Left renal cortex interstitium (tissue), 4 donors: ENCODE measurements at regions not wholly inside any gene's neighbourhood (a gene's known extent, or its start where the extent isn't known, plus 50 kb on each side); places are given as distances from the start of the nearest gene placed in this dataset.
A peak's percentile ranks its signal among the peaks of the same experiment; 100 is the strongest.

Experiments
- DNase-seq, 4 donors: peaks; one replicate each; pipeline ENCODE4 v3.0.0-alpha.2; 2013; ENCODE audit warnings: low read depth in 4 of 4, low spot score in 2 of 4, missing footprints in 1 of 4

GRCh38 chr15:95565016-95565600, 765.4 kb upstream of the NR2F2 start:
- no peak for DNase-seq

GRCh38 chr15:95565690-95566089, 764.8 kb upstream of the NR2F2 start:
- DNase-seq: peak in 1 of 4 donors; percentile 59

GRCh38 chr15:95567686-95568085, 762.8 kb upstream of the NR2F2 start:
- DNase-seq: no peak

- DNase-seq: no peak
Measured at GRCh38 chr15:95574053-95574452, 756.4 kb upstream of the NR2F2 start.

GRCh38 chr15:95577927-95578326, 752.6 kb upstream of the NR2F2 start:
- peak in 1 of 4 donors; percentile 57 for DNase-seq

GRCh38 chr15:95580121-95580520, 750.4 kb upstream of the NR2F2 start:
- DNase-seq: no peak

DNA sequence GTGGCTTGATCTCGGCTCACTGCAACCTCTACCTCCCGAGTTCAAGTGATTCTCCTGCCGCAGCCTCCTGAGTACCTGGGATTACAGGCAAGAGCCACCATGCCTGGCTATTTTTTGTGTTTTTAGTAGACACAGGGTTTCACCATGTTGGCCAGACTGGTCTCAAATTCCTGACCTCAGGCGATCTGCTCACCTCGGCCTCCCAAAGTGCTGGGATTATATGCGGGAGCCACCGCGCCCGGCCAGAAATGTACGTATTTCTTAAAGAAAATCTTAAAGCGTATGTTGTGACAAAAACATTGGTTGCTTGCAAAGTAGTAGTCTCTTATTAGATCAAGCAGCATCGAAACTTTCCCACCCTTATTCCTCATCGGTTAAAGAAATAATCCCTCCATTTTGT, 748.9 kb upstream of the NR2F2 start:
- DNase-seq: no peak

- DNase-seq: no peak
Measured at GRCh38 chr15:95584088-95584487, 746.4 kb upstream of the NR2F2 start.

- DNase-seq: no peak
Measured at GRCh38 chr15:95588056-95588455, 742.4 kb upstream of the NR2F2 start.

DNA sequence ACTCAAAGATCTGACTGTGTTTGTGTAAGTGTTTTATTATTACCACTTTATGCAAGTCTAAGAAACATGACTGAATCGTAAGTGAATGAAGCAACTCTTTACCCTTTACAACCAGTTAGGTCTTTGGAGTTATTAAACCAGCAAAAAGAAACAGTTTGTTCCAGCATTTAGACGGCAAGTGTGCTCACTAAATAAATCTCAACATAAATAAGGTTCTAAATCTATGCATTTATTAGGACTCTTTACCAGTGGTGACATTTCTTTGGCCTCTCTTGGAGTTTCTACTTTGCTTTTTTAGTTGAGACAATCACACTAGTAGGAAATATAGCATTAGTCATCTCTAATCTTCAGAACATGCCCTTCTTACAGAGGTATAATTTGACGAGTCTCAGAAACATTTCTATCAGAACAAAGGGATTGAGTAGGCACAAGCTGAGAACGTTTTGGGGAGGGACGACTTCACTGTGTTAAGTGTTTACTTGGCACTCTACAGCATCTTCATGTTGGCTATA, 739.9 kb upstream of the NR2F2 start:
- DNase-seq: no peak

- DNase-seq: no peak
Measured at GRCh38 chr15:95591270-95591669, 739.2 kb upstream of the NR2F2 start.

DNA sequence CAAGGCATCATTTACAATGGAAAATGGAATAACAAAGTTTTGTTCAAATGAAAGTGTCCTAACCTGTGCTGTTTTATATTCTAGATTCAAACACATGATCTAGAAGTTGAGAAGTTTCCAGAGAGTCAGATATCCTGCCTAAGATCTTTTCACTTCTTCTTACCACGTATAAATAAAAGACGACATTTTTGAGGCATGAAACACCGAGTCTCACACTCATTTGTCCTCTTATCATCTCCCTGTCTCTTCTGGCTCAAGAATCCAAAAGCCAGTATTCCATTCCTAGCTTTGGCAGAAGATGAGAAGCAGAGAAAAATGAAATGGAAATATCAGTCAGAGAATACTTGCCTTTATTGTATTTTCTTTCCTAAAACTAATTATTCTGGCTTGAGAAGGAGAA, 738.6 kb upstream of the NR2F2 start:
- DNase-seq: no peak

GRCh38 chr15:95594496-95594895, 736.0 kb upstream of the NR2F2 start:
- no peak for DNase-seq

DNA sequence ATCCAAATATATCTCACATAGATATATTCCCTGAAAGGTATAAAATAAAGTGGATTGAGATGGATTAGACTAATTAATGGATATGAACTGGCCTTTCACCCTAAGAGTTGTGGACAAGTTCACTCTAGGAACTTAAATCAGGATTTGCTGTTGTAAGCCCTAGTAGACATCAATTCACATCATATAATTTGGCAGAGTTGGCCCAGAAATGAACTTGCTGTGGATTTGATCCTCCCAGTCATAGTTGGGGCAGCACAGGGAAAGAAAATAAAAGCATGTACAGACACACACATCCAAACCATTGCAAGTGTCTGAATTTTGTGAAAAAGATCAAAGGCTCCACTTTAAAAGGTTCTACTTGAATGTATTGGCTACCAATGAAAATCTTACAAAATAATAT, 734.7 kb upstream of the NR2F2 start:
- no peak for DNase-seq

DNA sequence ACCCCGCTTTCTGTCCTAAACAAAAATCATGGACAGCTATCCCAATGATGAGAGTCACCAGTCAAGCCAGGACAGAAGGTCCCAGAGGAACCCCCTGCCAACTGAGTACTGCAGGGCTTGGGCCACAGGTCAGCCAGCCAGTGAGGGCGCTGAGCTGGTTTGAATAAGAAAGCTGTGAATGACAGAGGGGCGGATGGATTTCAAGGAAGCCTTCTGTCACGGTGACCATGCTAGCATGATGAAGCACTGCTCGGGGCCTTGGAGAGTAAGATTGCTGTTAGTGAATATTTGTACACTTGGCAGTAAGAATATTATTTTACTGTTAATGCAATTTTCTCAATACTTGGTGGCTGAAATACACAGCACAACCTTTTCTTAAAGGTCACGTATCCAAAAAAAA, 734.0 kb upstream of the NR2F2 start:
- DNase-seq: no peak

- DNase-seq: no peak
Measured at GRCh38 chr15:95598251-95598855, 732.1 kb upstream of the NR2F2 start.

GRCh38 chr15:95600367-95600766, 730.1 kb upstream of the NR2F2 start:
- no peak for DNase-seq

DNA sequence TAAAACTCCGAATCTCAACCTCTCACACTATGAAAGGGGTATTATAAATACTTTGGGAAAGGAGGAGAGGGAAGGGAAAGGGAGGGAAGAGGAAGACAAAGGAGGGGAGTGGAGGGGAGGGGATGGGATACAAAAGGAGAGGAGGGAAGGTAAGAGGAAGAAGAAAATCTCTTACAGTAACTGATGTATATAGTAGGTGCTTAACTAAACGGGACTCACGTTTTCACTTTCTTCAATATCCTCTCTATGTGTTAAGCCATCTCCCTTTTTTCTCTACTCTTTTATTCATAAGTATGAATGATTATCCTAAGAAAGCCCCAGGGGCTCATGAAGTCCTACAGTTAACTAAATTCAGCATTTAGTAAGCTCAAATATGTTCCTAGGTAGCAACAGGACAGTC, 729.6 kb upstream of the NR2F2 start:
- DNase-seq: no peak

DNA sequence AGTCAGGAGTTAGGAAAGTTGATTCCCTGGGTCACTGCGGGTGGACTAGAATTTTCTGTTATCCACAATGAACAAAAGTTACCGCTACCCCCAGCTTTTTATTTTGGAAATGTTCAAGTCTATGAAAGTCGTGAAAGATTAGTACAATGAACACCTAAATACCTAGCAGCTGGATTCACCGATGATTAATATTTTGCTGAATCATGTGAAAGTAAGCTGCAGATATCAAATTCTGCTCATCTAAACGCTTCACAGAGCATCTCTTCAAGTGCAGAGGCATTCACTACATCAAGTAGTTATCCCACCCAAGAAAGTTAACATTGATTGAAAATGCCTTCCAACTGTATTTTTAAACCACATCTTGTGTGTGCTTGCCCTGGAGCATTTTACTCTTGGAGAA, 729.0 kb upstream of the NR2F2 start:
- no peak for DNase-seq

- no peak for DNase-seq
Measured at GRCh38 chr15:95603802-95604201, 726.7 kb upstream of the NR2F2 start.

DNA sequence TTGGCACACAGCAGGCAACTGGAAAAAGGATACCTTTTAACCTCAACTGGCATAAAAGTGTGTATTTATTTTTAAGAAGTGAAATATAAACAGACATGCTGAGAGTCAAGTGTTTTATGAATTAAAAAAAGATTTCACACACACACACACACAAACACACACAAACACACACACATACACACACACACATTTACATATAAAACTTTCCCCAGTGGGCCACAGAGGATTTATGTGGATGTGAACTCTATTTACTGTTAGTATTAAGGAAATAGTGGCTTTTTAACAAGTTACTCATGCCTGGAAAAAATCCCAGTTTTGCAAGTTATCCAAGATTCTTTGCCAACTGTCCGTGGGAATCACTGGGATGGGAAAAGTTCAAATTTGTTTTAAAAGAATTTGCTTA, 725.9 kb upstream of the NR2F2 start:
- no peak for DNase-seq

DNA sequence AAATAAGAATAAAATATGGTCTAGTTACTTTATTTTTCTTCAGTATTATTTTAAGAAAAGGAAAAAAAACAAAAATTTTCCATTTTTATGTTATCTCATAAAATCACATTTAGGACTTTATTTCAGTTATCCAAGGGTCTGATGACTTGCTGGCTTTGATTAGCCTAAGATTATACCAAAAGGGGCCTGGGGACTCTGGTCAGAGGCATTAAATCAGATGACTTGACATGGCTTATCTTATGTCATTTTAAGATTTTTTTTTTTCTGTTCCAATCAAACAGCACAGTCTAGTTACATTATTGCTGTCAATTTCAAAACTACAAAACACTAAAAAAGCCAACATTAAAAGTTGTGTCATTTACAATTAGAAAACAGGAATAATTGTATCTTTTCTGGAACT, 725.4 kb upstream of the NR2F2 start:
- DNase-seq: no peak

DNA sequence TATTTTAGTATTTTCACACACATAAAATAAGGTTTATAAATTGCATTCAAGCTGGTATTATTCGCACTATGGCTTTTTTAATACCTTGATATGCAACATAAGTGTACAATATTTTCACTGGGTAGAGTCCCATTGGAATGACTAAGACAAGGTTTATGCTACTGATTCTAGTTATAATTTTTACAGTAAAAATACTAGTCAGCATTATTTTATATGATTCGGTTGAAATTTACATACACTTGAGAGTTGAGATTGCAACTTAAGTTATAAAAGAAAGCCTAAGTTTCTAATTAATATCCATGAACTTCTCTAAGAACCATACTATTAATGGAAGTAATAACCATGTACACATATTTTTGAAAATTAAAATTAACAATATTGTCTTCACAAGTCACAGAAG, 723.9 kb upstream of the NR2F2 start:
- DNase-seq: no peak
